Pancreas (tissue), 10 donors: ENCODE measurements at regions not wholly inside any gene's neighbourhood (a gene's known extent, or its start where the extent isn't known, plus 50 kb on each side); places are given as distances from the start of the nearest gene placed in this dataset.

Experiments used
- ATAC-seq, 4 donors: fragments of 200-7000 bp; cut with Tn5 transposase; one replicate each; pipeline versions ENCODE4 v1.8.0 to v1.9.1; 2020; ENCODE audit warnings: mild to moderate bottlenecking in 4 of 4, moderate library complexity in 4 of 4
- DNase-seq, 6 donors: peaks; one replicate each; pipeline ENCODE4 v3.0.0-alpha.2; 2020
- FAIRE-seq: peaks from 2 replicates; lab custom pipeline; 2012; peaks lifted over from hg19 to GRCh38; lab: Jason Lieb, UNC
- H3K27ac ChIP-seq, 4 donors: fragments of 200-600 bp; sonication (generic); 1 replicate in 3 of 4; 2 replicates in 1 of 4; pipeline versions ENCODE4 v1.5.0 to v1.8.0; 2020
- H3K27me3 ChIP-seq, 4 donors: fragments of 200-600 bp; one replicate each; pipeline ENCODE4 v1.8.0; 2021
- H3K36me3 ChIP-seq, 3 donors: fragments of 200-600 bp; sonication (generic) in 1 of 3; one replicate each; pipeline versions ENCODE4 v1.5.0 to v1.8.0; 2020 to 2021
- H3K4me1 ChIP-seq, 3 donors: fragments of 200-600 bp; one replicate each; pipeline ENCODE4 v1.8.0; 2021
- H3K4me3 ChIP-seq, 4 donors: fragments of 200-600 bp; sonication (generic) in 2 of 4; one replicate each; pipeline versions ENCODE4 v1.5.0 to v1.8.0; 2020 to 2021
- H3K9me3 ChIP-seq, 4 donors: fragments of 200-600 bp; one replicate each; pipeline ENCODE4 v1.8.0; 2021
- CTCF ChIP-seq, 4 donors: fragments of 200-600 bp; sonication (generic) in 3 of 4; IDR thresholded peaks; one replicate each; pipeline versions ENCODE4 v1.5.0 to v1.8.0; 2021; ENCODE audit warnings: antibody characterized with exemption in 4 of 4
- WGBS, 2 donors: extraction: QIAGEN DNeasy Blood & Tissue Kit; methylation state at CpG; one replicate each; pipeline ENCODE4 v1.1.7; 2013; 5-methylcytosine and 5-hydroxymethylcytosine counted together
- intact Hi-C, 3 donors: fragments of 100-400 bp; cut with DNase I; formaldehyde crosslinking; loops; one replicate each; pipeline versions ENCODE4 v1.11.1 to v1.14.2; 2022
- donor health status: healthy with polysubstance abuse.
- donor health status: DM: no; HTN: no; CAD: no; lungs with moderate emphysema.
- donor health status: DM: no; HTN: no; CAD: no.
- donor health status: control.
- donor health status: control.
- donor health status: Bipolar disorder and iron deficiency.
- donor health status: DM: yes; HTN: yes; CAD: no.
- donor health status: DM: no; HTN: no; CAD: no.
- donor health status: DM: no; HTN: no; CAD: no.
- donor health status: DM: yes; HTN: yes; CAD: no.

- DNase-seq: no peak
- H3K9me3 ChIP-seq: no peaks in the 10 kb centered on the region
- intact Hi-C loops: no loop called here
- WGBS, 2 donors: 88 to 95% methylated on average over 3 of the region's 3 CpGs
- H3K4me1 ChIP-seq: no peaks in the 10 kb centered on the region
- FAIRE-seq: no peak
- H3K27me3 ChIP-seq: no peaks in the 10 kb centered on the region
- H3K27ac ChIP-seq: no peak overlapping the region
- H3K4me3 ChIP-seq: no peak overlapping the region
- TF ChIP-seq CTCF (IDR thresholded peaks at IDR 0.05): no peak
- H3K36me3 ChIP-seq: no peaks in the 10 kb centered on the region
- no peak for ATAC-seq
These were observed 98.8 kb upstream of the ODAD2 start for GRCh38 chr10:28097633-28098032.

- DNase-seq (no peak), FAIRE-seq (no peak), ATAC-seq (no peak)
- Histone ChIP-seq H3K36me3 (no peaks in the 10 kb centered on the region), H3K4me3 (no peak overlapping the region), H3K4me1 (no peaks in the 10 kb centered on the region), H3K27ac (no peak overlapping the region), H3K9me3 (no peaks in the 10 kb centered on the region), H3K27me3 (no peaks in the 10 kb centered on the region)
- WGBS, 2 donors: 80 to 83% methylated on average over 5 of the region's 5 CpGs
- intact Hi-C loops: no loop called here
- TF ChIP-seq CTCF (IDR thresholded peaks at IDR 0.05): no peak
These were observed 97.0 kb upstream of the ODAD2 start for GRCh38 chr10:28095791-28096378.

GRCh38 chr10:28094121-28094520, 95.2 kb upstream of the ODAD2 start:
- Histone ChIP-seq H3K27me3 (no peaks in the 10 kb centered on the region), H3K4me1 (no peaks in the 10 kb centered on the region), H3K9me3 (no peaks in the 10 kb centered on the region), H3K4me3 (no peak overlapping the region), H3K27ac (no peak overlapping the region), H3K36me3 (no peaks in the 10 kb centered on the region)
- DNase-seq (no peak), FAIRE-seq (no peak), ATAC-seq (no peak)
- WGBS, 2 donors: 92 to 95% methylated on average over 8 of the region's 8 CpGs
- intact Hi-C loops: no loop called here
- no peak for TF ChIP-seq CTCF (IDR thresholded peaks at IDR 0.05)

GRCh38 chr10:28091913-28092312, 93.0 kb upstream of the ODAD2 start:
- Histone ChIP-seq H3K9me3 (no peaks in the 10 kb centered on the region), H3K4me1 (no peaks in the 10 kb centered on the region), H3K36me3 (no peaks in the 10 kb centered on the region), H3K4me3 (no peak overlapping the region), H3K27me3 (no peaks in the 10 kb centered on the region), H3K27ac (no peak overlapping the region)
- 80 to 88% methylated on average over 2 of the region's 2 CpGs for WGBS, 2 donors
- no peak for TF ChIP-seq CTCF (IDR thresholded peaks at IDR 0.05)
- no peak for FAIRE-seq
- no peak for DNase-seq
- no peak for ATAC-seq
- intact Hi-C loops: no loop called here

GRCh38 chr10:28090506-28090905, 91.6 kb upstream of the ODAD2 start:
- ATAC-seq: no peak
- no peaks in the 10 kb centered on the region for H3K36me3 ChIP-seq
- intact Hi-C loops: no loop called here
- H3K4me1 ChIP-seq: no peaks in the 10 kb centered on the region
- DNase-seq: no peak
- H3K4me3 ChIP-seq: no peak overlapping the region
- H3K27ac ChIP-seq: no peak overlapping the region
- H3K9me3 ChIP-seq: no peaks in the 10 kb centered on the region
- TF ChIP-seq CTCF (IDR thresholded peaks at IDR 0.05): no peak
- no peaks in the 10 kb centered on the region for H3K27me3 ChIP-seq
- WGBS, 2 donors: 95 to 96% methylated on average over 4 of the region's 4 CpGs
- FAIRE-seq: no peak
